DND-41 (cell line): ENCODE measurements at regions not wholly inside any gene's neighbourhood (a gene's known extent, or its start where the extent isn't known, plus 50 kb on each side); places are given as distances from the start of the nearest gene placed in this dataset.

Experiments
- ATAC-seq: fragments of 200-7000 bp; cut with Tn5 transposase; 3 replicates; pipeline ENCODE4 v1.9.1; 2021; ENCODE audit warnings: low read depth; ENCODE audit not compliant: insufficient read depth
- DNase-seq: peaks from one replicate; pipeline ENCODE4 v3.0.0-alpha.2; 2020
- H2AFZ ChIP-seq: 2 replicates; pipeline ENCODE4 v1.6.0; 2012; ENCODE audit warnings: low read depth, low read length
- H3K27ac ChIP-seq: 2 replicates; pipeline ENCODE4 v1.5.1; 2012; ENCODE audit warnings: low read length, inconsistent platforms
- H3K27me3 ChIP-seq: fragments of 200-600 bp; sonication (generic); 2 replicates; pipeline ENCODE4 v1.6.0; 2012; ENCODE audit warnings: low read length, mild to moderate bottlenecking, inconsistent platforms; ENCODE audit not compliant: insufficient read depth, poor library complexity
- H3K36me3 ChIP-seq: 2 replicates; pipeline ENCODE4 v1.5.1; 2012; ENCODE audit warnings: low read length, inconsistent platforms; ENCODE audit not compliant: insufficient read depth
- H3K4me1 ChIP-seq: 2 replicates; pipeline ENCODE4 v1.5.1; 2012; ENCODE audit warnings: mild to moderate bottlenecking, low read length; ENCODE audit not compliant: insufficient read depth
- H3K4me2 ChIP-seq: 2 replicates; pipeline ENCODE4 v1.6.0; 2012; ENCODE audit warnings: mild to moderate bottlenecking, moderate library complexity, low read length, inconsistent platforms; ENCODE audit not compliant: insufficient read depth
- H3K4me3 ChIP-seq, 2 experiments: fragments of 200-600 bp in 1 of 2; shearing (Covaris generic) in 1 of 2; 2 replicates each; pipeline ENCODE4 v1.5.1; 2012 to 2016; ENCODE audit warnings: inconsistent platforms in 2 of 2, low read length in 2 of 2, mild to moderate bottlenecking in 2 of 2, low read depth in 1 of 2, moderate library complexity in 1 of 2
- H3K79me2 ChIP-seq: 2 replicates; pipeline ENCODE4 v1.6.0; 2012; ENCODE audit warnings: low read length, inconsistent platforms; ENCODE audit not compliant: insufficient read depth
- H3K9ac ChIP-seq: 2 replicates; pipeline ENCODE4 v1.6.0; 2012; ENCODE audit warnings: low read depth, mild to moderate bottlenecking, inconsistent platforms, low read length, moderate library complexity
- H3K9me3 ChIP-seq: 2 replicates; pipeline ENCODE4 v1.5.1; 2012; ENCODE audit warnings: low read length, moderate library complexity, mild to moderate bottlenecking, inconsistent platforms; ENCODE audit not compliant: insufficient read depth, severe bottlenecking
- H4K20me1 ChIP-seq: 2 replicates; pipeline ENCODE4 v1.6.0; 2012; ENCODE audit warnings: low read length; ENCODE audit not compliant: insufficient read depth
- CTCF ChIP-seq: IDR thresholded peaks from 2 replicates; pipeline ENCODE4 v1.5.1; 2012; ENCODE audit warnings: borderline replicate concordance, low read length, moderate library complexity, mild to moderate bottlenecking; ENCODE audit not compliant: poor library complexity, severe bottlenecking; ENCODE audit errors: extremely low read depth
- EZH2 ChIP-seq: IDR thresholded peaks from 3 replicates; pipeline ENCODE4 v1.6.1; 2012; ENCODE audit warnings: borderline replicate concordance, low read depth, mild to moderate bottlenecking, moderate library complexity, low read length, inconsistent platforms; ENCODE audit not compliant: severe bottlenecking

GRCh38 chr1:38780133-38780532 is 79.4 kb downstream of the RRAGC start:
- no peak for DNase-seq
- no peaks in the 10 kb centered on the region for H3K36me3 ChIP-seq
- no peak overlapping the region for H3K4me2 ChIP-seq
- H4K20me1 ChIP-seq, result no peaks in the 10 kb centered on the region
- no peak overlapping the region for H3K4me3 ChIP-seq
- ATAC-seq, result no peak
- no peak overlapping the region for H2AFZ ChIP-seq
- no peak for TF ChIP-seq CTCF
- TF ChIP-seq EZH2, result no peak
- H3K27me3 ChIP-seq, result peaks cover 18% of the 10 kb centered on the region
- no peaks in the 10 kb centered on the region for H3K4me1 ChIP-seq
- H3K9me3 ChIP-seq, result no peaks in the 10 kb centered on the region
- no peak overlapping the region for H3K9ac ChIP-seq
- no peaks in the 10 kb centered on the region for H3K79me2 ChIP-seq
- no peak overlapping the region for H3K27ac ChIP-seq

- H3K4me3 ChIP-seq, result no peak overlapping the region
- no peak overlapping the region for H3K4me2 ChIP-seq
- H3K9ac ChIP-seq, result no peak overlapping the region
- H3K4me1 ChIP-seq, result no peaks in the 10 kb centered on the region
- H3K79me2 ChIP-seq, result no peaks in the 10 kb centered on the region
- DNase-seq, result no peak
- H3K36me3 ChIP-seq, result no peaks in the 10 kb centered on the region
- no peak for ATAC-seq
- no peaks in the 10 kb centered on the region for H3K9me3 ChIP-seq
- TF ChIP-seq CTCF (no peak), EZH2 (no peak)
- no peak overlapping the region for H2AFZ ChIP-seq
- peaks cover 20% of the 10 kb centered on the region for H3K27me3 ChIP-seq
- H3K27ac ChIP-seq, result no peak overlapping the region
- no peaks in the 10 kb centered on the region for H4K20me1 ChIP-seq
These were observed 80.1 kb downstream of the RRAGC start for GRCh38 chr1:38779491-38779890.

- peaks cover 17% of the 10 kb centered on the region for H3K27me3 ChIP-seq
- no peaks in the 10 kb centered on the region for H3K4me1 ChIP-seq
- no peak overlapping the region for H3K27ac ChIP-seq
These were observed 81.1 kb downstream of the RRAGC start for GRCh38 chr1:38778521-38778920.

More at GRCh38 chr1:38778521-38778920, 81.1 kb downstream of the RRAGC start:
- H3K9ac ChIP-seq, result no peak overlapping the region
- no peaks in the 10 kb centered on the region for H3K36me3 ChIP-seq
- no peak for TF ChIP-seq CTCF
- TF ChIP-seq EZH2, result no peak
- H3K79me2 ChIP-seq, result no peaks in the 10 kb centered on the region
- ATAC-seq (no peak), DNase-seq (no peak)
- H3K4me3 ChIP-seq, result no peak overlapping the region
- no peaks in the 10 kb centered on the region for H4K20me1 ChIP-seq
- H2AFZ ChIP-seq, result no peak overlapping the region
- no peak overlapping the region for H3K4me2 ChIP-seq
- no peaks in the 10 kb centered on the region for H3K9me3 ChIP-seq
